C4-2B (cell line): ENCODE measurements at regions not wholly inside any gene's neighbourhood (a gene's known extent, or its start where the extent isn't known, plus 50 kb on each side); places are given as distances from the start of the nearest gene placed in this dataset.

ENCODE experiments used
- ZFX ChIP-seq: fragments of 450-650 bp; IDR thresholded peaks from 2 replicates; pipeline ENCODE4 v1.6.1; 2017
- TF ChIP-seq, protein P1 (sequence below): fragments of 450-650 bp; conservative IDR thresholded peaks from 2 replicates; pipeline ENCODE4 v1.5.1; 2017; ENCODE audit warnings: mild to moderate bottlenecking

DNA sequence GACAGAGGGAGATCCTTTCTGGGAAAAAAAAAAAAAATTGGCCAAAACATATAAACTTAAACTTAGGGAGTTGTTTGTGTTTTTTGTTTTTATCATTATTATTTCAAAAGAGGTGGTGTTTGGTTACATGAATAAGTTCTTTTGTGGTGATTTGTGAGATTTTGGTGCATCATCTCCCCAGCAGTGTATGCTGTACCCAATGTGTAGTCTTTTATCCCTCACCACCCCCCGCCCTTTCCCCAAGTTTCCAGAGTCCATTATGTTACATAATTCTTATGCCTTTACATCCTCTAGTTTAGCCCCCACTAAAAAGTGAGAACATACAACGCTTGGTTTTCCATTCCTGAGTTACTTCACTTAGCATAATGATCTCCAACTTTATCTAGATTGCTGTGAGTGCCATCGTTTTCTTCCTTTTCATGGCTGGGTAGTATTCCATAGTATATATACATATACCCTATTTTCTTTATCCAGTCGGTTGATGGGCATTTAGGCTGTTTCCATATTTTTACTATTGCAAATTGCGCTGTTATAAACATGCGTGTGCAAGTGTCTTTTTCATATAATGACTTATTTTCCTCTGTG is 148.1 kb upstream of the ZNF92 start:
- TF ChIP-seq, protein P1, sequence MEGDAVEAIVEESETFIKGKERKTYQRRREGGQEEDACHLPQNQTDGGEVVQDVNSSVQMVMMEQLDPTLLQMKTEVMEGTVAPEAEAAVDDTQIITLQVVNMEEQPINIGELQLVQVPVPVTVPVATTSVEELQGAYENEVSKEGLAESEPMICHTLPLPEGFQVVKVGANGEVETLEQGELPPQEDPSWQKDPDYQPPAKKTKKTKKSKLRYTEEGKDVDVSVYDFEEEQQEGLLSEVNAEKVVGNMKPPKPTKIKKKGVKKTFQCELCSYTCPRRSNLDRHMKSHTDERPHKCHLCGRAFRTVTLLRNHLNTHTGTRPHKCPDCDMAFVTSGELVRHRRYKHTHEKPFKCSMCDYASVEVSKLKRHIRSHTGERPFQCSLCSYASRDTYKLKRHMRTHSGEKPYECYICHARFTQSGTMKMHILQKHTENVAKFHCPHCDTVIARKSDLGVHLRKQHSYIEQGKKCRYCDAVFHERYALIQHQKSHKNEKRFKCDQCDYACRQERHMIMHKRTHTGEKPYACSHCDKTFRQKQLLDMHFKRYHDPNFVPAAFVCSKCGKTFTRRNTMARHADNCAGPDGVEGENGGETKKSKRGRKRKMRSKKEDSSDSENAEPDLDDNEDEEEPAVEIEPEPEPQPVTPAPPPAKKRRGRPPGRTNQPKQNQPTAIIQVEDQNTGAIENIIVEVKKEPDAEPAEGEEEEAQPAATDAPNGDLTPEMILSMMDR, result no peak
- no peak for TF ChIP-seq ZFX
